ENCODE measurements at regions not wholly inside any gene's neighbourhood (a gene's known extent, or its start where the extent isn't known, plus 50 kb on each side); places are given as distances from the start of the nearest gene placed in this dataset.

DNA sequence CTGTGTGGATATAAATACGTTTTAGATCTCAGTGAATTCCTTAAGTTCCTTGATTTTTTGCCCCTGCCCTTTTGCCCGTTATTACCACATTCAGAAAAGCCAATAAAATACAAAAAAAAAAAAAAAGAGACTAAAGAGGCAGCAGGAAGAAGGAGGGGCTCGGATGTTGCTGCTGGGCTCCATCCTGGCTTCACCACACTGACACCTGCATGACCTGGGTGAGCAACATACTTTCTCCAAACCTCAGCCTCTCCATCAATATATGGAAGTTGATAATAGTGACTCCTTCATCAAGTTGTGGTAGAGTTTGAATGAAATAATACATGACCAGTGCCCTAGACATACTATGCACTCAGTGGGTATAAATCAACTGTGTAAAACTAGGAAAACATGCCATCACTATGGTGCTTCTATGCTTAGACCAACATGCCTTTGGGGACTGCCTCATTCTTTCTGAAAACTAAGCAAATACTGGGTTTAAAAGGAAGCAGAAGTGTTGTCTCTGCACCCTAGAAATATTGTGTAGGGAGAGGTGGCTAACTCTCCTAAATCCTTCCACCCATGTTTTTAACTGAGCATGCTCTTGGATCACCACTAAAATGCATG lies 243.0 kb downstream of the PIK3R1 start:
- Histone ChIP-seq H3K36me3 (ENCODE audit: control insufficient read depth in 2 of 2, insufficient read depth in 1 of 2, low read length in 2 of 2) (no peaks in the 10 kb centered on the region), H3K4me3 (ENCODE audit: low read depth, low read length) (no peak overlapping the region), H3K4me1 (ENCODE audit: control insufficient read depth, insufficient read depth, low read length) (peaks cover 14% of the 10 kb centered on the region), H3K9me3 (ENCODE audit: control insufficient read depth, insufficient read depth, low read depth, low read length) (no peaks in the 10 kb centered on the region), H3K27ac (ENCODE audit: extremely low read depth, low read depth, low read length) (peak overlapping the region; percentile 24; the same call in 1 of the 2 replicates)
- ChIA-PET POLR2A (no interaction called here), CTCF (interaction anchor here (0.7 to 1.0 kb wide), 2 partner anchors 10 to 21 kb away, joined by 3 read pairs; no protein-coding TSS in a partner anchor)
- no peak for TF ChIP-seq ZSCAN30 (tag by site-specific recombination; IDR thresholded peaks at IDR 0.05)
- no peak for TF ChIP-seq HOXD13 (CRISPR knock-in tag; IDR thresholded peaks at IDR 0.05; ENCODE audit: borderline replicate concordance)
- no peak for TF ChIP-seq ZNF184 (tag by site-specific recombination; IDR thresholded peaks at IDR 0.05)
- TF ChIP-seq ZNF549 (tag by site-specific recombination; IDR thresholded peaks at IDR 0.05) = no peak
- TF ChIP-seq ZFP37 (tag by site-specific recombination; IDR thresholded peaks at IDR 0.05) = no peak
- TF ChIP-seq ZFP41 (tag by site-specific recombination; IDR thresholded peaks at IDR 0.05; ENCODE audit: borderline replicate concordance) = no peak
- TF ChIP-seq ZSCAN16 (tag by site-specific recombination; IDR thresholded peaks at IDR 0.05) = no peak
- no peak for TF ChIP-seq ZBTB8A (tag by site-specific recombination; IDR thresholded peaks at IDR 0.05)
- TF ChIP-seq ZNF660 (tag by site-specific recombination; IDR thresholded peaks at IDR 0.05) = no peak
- no peak for TF ChIP-seq ZBTB48 (tag by site-specific recombination; IDR thresholded peaks at IDR 0.05)
- no peak for TF ChIP-seq ZNF146 (tag by site-specific recombination; IDR thresholded peaks at IDR 0.05)
- no peak for TF ChIP-seq ZBTB17 (tag by site-specific recombination; IDR thresholded peaks at IDR 0.05)
- TF ChIP-seq ZNF654 (tag by site-specific recombination; IDR thresholded peaks at IDR 0.05; ENCODE audit: low read depth) = no peak
- TF ChIP-seq, protein P1, sequence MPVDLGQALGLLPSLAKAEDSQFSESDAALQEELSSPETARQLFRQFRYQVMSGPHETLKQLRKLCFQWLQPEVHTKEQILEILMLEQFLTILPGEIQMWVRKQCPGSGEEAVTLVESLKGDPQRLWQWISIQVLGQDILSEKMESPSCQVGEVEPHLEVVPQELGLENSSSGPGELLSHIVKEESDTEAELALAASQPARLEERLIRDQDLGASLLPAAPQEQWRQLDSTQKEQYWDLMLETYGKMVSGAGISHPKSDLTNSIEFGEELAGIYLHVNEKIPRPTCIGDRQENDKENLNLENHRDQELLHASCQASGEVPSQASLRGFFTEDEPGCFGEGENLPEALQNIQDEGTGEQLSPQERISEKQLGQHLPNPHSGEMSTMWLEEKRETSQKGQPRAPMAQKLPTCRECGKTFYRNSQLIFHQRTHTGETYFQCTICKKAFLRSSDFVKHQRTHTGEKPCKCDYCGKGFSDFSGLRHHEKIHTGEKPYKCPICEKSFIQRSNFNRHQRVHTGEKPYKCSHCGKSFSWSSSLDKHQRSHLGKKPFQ (tag by site-specific recombination; IDR thresholded peaks at IDR 0.05) = no peak
- no peak for TF ChIP-seq ZFP69B (tag by site-specific recombination; IDR thresholded peaks at IDR 0.05)
- TF ChIP-seq ZNF140 (tag by site-specific recombination; IDR thresholded peaks at IDR 0.05) = no peak
- no peak for TF ChIP-seq ZBTB7A (tag by site-specific recombination; IDR thresholded peaks at IDR 0.05; ENCODE audit: low read depth)
- TF ChIP-seq KLF7 (tag by site-specific recombination; IDR thresholded peaks at IDR 0.05; ENCODE audit: borderline replicate concordance) = no peak
- TF ChIP-seq OVOL3 (tag by site-specific recombination; IDR thresholded peaks at IDR 0.05) = no peak

DNA sequence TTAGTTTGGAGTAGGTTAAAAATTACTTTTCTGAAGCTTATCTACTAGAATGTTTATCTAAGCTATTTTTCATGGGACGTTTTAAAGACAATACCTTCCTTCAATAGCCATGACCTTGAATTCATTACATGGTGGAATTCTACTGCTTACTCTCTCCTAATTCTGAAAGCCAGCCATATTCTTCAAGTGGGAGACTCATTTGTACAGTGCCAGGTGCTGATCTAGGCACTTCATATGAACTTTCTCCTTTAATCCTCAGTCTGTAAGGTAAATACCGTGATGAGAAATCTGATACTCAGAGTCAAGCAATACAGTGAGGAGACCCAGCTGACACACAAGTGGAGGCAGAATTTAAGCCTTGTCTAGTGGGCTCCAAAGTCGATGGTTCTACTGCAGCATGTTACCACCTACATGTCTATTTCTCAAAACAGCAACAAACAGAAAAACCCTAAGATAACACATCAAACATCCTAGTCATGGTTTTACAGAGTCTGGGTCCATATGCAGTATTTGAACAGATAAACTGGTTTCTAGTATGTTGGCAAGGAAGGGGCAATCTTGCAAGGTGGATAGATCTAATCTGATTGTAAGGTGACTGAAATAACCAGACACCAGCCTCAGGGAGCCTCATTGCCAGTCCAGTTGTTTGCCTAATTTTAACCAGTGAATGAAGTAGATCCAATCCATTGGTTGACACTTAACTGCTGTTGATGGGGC lies 243.7 kb downstream of the PIK3R1 start:
- Histone ChIP-seq H3K9me3 (ENCODE audit: control insufficient read depth, insufficient read depth, low read depth, low read length) (no peaks in the 10 kb centered on the region), H3K36me3 (ENCODE audit: control insufficient read depth in 2 of 2, insufficient read depth in 1 of 2, low read length in 2 of 2) (no peaks in the 10 kb centered on the region), H3K4me1 (ENCODE audit: control insufficient read depth, insufficient read depth, low read length) (peaks cover 14% of the 10 kb centered on the region), H3K27ac (ENCODE audit: extremely low read depth, low read depth, low read length) (peak overlapping the region; percentile 50; the same call in 1 of the 2 replicates), H3K4me3 (ENCODE audit: low read depth, low read length) (no peak overlapping the region)
- ChIA-PET CTCF (interaction anchor here (0.6 to 4.1 kb wide), 10 partner anchors 11 to 191 kb away, joined by 3 to 36 read pairs (median 3); no protein-coding TSS in a partner anchor), POLR2A (no interaction called here)
- peak; percentile 69 for TF ChIP-seq ZNF133 (tag by site-specific recombination; IDR thresholded peaks at IDR 0.05)
- 0 out of 2 replicates have a peak, but pooled peaks have one; percentile 10 for TF ChIP-seq GLIS1 (tag by site-specific recombination; IDR thresholded peaks at IDR 0.05)
- no peak for TF ChIP-seq GFI1B (tag by site-specific recombination; IDR thresholded peaks at IDR 0.05)
- no peak for TF ChIP-seq ZNF571 (tag by site-specific recombination; IDR thresholded peaks at IDR 0.05)
- TF ChIP-seq ZFP69B (tag by site-specific recombination; IDR thresholded peaks at IDR 0.05) = peak; percentile 82
- no peak for TF ChIP-seq ZNF473 (tag by site-specific recombination; IDR thresholded peaks at IDR 0.05)
- TF ChIP-seq, protein P2, sequence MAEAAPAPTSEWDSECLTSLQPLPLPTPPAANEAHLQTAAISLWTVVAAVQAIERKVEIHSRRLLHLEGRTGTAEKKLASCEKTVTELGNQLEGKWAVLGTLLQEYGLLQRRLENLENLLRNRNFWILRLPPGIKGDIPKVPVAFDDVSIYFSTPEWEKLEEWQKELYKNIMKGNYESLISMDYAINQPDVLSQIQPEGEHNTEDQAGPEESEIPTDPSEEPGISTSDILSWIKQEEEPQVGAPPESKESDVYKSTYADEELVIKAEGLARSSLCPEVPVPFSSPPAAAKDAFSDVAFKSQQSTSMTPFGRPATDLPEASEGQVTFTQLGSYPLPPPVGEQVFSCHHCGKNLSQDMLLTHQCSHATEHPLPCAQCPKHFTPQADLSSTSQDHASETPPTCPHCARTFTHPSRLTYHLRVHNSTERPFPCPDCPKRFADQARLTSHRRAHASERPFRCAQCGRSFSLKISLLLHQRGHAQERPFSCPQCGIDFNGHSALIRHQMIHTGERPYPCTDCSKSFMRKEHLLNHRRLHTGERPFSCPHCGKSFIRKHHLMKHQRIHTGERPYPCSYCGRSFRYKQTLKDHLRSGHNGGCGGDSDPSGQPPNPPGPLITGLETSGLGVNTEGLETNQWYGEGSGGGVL (tag by site-specific recombination; IDR thresholded peaks at IDR 0.05) = no peak
- TF ChIP-seq, protein P3, sequence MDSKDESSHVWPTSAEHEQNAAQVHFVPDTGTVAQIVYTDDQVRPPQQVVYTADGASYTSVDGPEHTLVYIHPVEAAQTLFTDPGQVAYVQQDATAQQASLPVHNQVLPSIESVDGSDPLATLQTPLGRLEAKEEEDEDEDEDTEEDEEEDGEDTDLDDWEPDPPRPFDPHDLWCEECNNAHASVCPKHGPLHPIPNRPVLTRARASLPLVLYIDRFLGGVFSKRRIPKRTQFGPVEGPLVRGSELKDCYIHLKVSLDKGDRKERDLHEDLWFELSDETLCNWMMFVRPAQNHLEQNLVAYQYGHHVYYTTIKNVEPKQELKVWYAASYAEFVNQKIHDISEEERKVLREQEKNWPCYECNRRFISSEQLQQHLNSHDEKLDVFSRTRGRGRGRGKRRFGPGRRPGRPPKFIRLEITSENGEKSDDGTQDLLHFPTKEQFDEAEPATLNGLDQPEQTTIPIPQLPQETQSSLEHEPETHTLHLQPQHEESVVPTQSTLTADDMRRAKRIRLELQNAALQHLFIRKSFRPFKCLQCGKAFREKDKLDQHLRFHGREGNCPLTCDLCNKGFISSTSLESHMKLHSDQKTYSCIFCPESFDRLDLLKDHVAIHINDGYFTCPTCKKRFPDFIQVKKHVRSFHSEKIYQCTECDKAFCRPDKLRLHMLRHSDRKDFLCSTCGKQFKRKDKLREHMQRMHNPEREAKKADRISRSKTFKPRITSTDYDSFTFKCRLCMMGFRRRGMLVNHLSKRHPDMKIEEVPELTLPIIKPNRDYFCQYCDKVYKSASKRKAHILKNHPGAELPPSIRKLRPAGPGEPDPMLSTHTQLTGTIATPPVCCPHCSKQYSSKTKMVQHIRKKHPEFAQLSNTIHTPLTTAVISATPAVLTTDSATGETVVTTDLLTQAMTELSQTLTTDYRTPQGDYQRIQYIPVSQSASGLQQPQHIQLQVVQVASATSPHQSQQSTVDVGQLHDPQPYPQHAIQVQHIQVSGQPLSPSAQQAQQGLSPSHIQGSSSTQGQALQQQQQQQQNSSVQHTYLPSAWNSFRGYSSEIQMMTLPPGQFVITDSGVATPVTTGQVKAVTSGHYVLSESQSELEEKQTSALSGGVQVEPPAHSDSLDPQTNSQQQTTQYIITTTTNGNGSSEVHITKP (tag by site-specific recombination; IDR thresholded peaks at IDR 0.05) = peak; percentile 41; the same call in 1 of the 2 replicates
- TF ChIP-seq ZNF426 (tag by site-specific recombination; IDR thresholded peaks at IDR 0.05) = no peak
